ENCODE measurements at regions not wholly inside any gene's neighbourhood (a gene's known extent, or its start where the extent isn't known, plus 50 kb on each side); places are given as distances from the start of the nearest gene placed in this dataset.

GRCh38 chr12:33678221-33678964 lies 238.8 kb upstream of the SYT10 start:
- no peak overlapping the region for H3K4me3 Mint-ChIP-seq
- DNase-seq (ENCODE audit: low spot score in 2 of 2, unreplicated experiment in 2 of 2) = no peak
- no peaks in the 10 kb centered on the region for H3K36me3 Mint-ChIP-seq
- no peaks in the 10 kb centered on the region for H3K27me3 Mint-ChIP-seq (ENCODE audit: low read depth)
- H3K4me1 Mint-ChIP-seq = peaks cover 2% of the 10 kb centered on the region
- no peaks in the 10 kb centered on the region for H3K9me3 Mint-ChIP-seq
- H3K27ac Mint-ChIP-seq = no peak overlapping the region
- TF ChIP-seq CTCF (IDR thresholded peaks at IDR 0.05; ENCODE audit: unreplicated experiment) = no peak

- no peak for TF ChIP-seq CTCF (IDR thresholded peaks at IDR 0.05; ENCODE audit: unreplicated experiment)
- Mint-ChIP-seq H3K27me3 (ENCODE audit: low read depth) (no peaks in the 10 kb centered on the region), H3K36me3 (no peaks in the 10 kb centered on the region), H3K4me1 (no peaks in the 10 kb centered on the region), H3K4me3 (no peak overlapping the region), H3K27ac (no peak overlapping the region), H3K9me3 (peaks cover 10% of the 10 kb centered on the region)
- DNase-seq (ENCODE audit: low spot score in 2 of 2, unreplicated experiment in 2 of 2) = no peak
Observed at GRCh38 chr12:33690562-33690961, 250.9 kb upstream of the SYT10 start.

GRCh38 chr12:33703221-33703620 lies 263.6 kb upstream of the SYT10 start:
- H3K36me3 Mint-ChIP-seq = no peaks in the 10 kb centered on the region
- no peaks in the 10 kb centered on the region for H3K27me3 Mint-ChIP-seq (ENCODE audit: low read depth)
- H3K4me3 Mint-ChIP-seq = no peak overlapping the region
- H3K27ac Mint-ChIP-seq = no peak overlapping the region
- DNase-seq (ENCODE audit: low spot score in 2 of 2, unreplicated experiment in 2 of 2) = no peak
- H3K4me1 Mint-ChIP-seq = peaks cover 7% of the 10 kb centered on the region
- peaks cover under 1% of the 10 kb centered on the region for H3K9me3 Mint-ChIP-seq
- TF ChIP-seq CTCF (IDR thresholded peaks at IDR 0.05; ENCODE audit: unreplicated experiment) = no peak

- no peak overlapping the region for H3K27ac Mint-ChIP-seq
- H3K36me3 Mint-ChIP-seq = no peaks in the 10 kb centered on the region
- no peaks in the 10 kb centered on the region for H3K9me3 Mint-ChIP-seq
- no peaks in the 10 kb centered on the region for H3K4me1 Mint-ChIP-seq
- H3K27me3 Mint-ChIP-seq (ENCODE audit: low read depth) = no peaks in the 10 kb centered on the region
- no peak for TF ChIP-seq CTCF (IDR thresholded peaks at IDR 0.05; ENCODE audit: unreplicated experiment)
- DNase-seq (ENCODE audit: low spot score in 2 of 2, unreplicated experiment in 2 of 2) = no peak
- H3K4me3 Mint-ChIP-seq = no peak overlapping the region
Observed at GRCh38 chr12:33706927-33707326, 267.3 kb upstream of the SYT10 start.

- Mint-ChIP-seq H3K4me1 (no peaks in the 10 kb centered on the region), H3K36me3 (no peaks in the 10 kb centered on the region), H3K27ac (no peak overlapping the region), H3K9me3 (no peaks in the 10 kb centered on the region), H3K4me3 (no peak overlapping the region), H3K27me3 (ENCODE audit: low read depth) (no peaks in the 10 kb centered on the region)
- DNase-seq (ENCODE audit: low spot score in 2 of 2, unreplicated experiment in 2 of 2) = no peak
- TF ChIP-seq CTCF (IDR thresholded peaks at IDR 0.05; ENCODE audit: unreplicated experiment) = no peak
Observed at GRCh38 chr12:33708935-33709334, 269.3 kb upstream of the SYT10 start.
